Hepatocyte (in vitro differentiated cells): ENCODE measurements at regions not wholly inside any gene's neighbourhood (a gene's known extent, or its start where the extent isn't known, plus 50 kb on each side); places are given as distances from the start of the nearest gene placed in this dataset.

Source experiments
- EZH2 ChIP-seq: fragments of 200-600 bp; sonication (generic); IDR thresholded peaks from 2 replicates; pipeline ENCODE4 v1.6.1; 2016; ENCODE audit warnings: antibody characterized with exemption, mild to moderate bottlenecking, borderline replicate concordance
- EZH2phosphoT487 ChIP-seq: fragments of 200-600 bp; sonication (generic); IDR thresholded peaks from one replicate; pipeline ENCODE4 v1.6.1; 2018; ENCODE audit warnings: antibody characterized with exemption, mild to moderate bottlenecking, low read depth, moderate library complexity; ENCODE audit not compliant: unreplicated experiment, severe bottlenecking
- TF ChIP-seq, protein P1 (sequence below): fragments of 200-600 bp; sonication (generic); IDR thresholded peaks from 2 replicates; pipeline ENCODE4 v1.5.1; 2016; ENCODE audit warnings: antibody characterized with exemption, mild to moderate bottlenecking; ENCODE audit not compliant: poor library complexity

DNA sequence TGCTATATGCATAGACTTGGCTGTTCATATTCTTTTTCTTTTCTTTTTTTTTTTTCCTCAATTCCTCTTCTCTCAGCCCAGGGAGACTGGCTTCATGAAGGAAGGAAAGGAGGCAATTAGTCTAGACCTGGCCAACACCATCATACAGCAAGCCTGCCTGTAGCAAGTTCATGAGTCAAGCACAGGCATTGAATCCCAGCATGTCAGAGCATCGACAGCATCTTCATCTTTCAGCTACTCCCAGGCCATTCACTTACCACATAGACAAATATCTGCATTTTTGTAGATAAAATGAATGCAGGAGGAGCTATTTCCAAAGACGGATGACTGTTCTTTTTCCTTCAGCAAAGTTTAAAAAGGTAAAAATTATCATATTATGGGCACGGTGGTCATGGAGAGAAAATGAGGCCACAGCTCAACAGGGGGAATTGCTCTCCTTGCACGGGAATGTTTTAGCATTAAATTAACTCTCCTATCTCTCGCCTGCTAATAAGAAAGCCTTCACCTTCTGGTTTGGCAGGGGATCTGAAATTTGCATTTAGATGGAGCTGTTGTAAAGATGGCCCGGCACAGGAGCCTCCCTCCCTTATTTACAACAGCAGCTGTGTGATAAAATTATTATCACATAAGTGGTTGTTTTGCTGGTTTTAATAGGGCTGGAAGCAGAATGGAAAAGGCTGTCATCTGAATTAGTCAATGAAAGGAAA lies 626.5 kb upstream of the AUTS2 start:
- TF ChIP-seq, protein P1, sequence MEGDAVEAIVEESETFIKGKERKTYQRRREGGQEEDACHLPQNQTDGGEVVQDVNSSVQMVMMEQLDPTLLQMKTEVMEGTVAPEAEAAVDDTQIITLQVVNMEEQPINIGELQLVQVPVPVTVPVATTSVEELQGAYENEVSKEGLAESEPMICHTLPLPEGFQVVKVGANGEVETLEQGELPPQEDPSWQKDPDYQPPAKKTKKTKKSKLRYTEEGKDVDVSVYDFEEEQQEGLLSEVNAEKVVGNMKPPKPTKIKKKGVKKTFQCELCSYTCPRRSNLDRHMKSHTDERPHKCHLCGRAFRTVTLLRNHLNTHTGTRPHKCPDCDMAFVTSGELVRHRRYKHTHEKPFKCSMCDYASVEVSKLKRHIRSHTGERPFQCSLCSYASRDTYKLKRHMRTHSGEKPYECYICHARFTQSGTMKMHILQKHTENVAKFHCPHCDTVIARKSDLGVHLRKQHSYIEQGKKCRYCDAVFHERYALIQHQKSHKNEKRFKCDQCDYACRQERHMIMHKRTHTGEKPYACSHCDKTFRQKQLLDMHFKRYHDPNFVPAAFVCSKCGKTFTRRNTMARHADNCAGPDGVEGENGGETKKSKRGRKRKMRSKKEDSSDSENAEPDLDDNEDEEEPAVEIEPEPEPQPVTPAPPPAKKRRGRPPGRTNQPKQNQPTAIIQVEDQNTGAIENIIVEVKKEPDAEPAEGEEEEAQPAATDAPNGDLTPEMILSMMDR = no peak
- TF ChIP-seq EZH2phosphoT487 (no peak), EZH2 (no peak)
